ENCODE measurements at regions not wholly inside any gene's neighbourhood (a gene's known extent, or its start where the extent isn't known, plus 50 kb on each side); places are given as distances from the start of the nearest gene placed in this dataset.
A peak's percentile ranks its signal among the peaks of the same experiment; 100 is the strongest.

GRCh38 chr6:165049362-165049761 is 260.0 kb downstream of the C6orf118 start:
- DNase-seq (no peak), ATAC-seq (ENCODE audit: low read depth in 2 of 2) (no peak)
- Mint-ChIP-seq H3K4me1 (no peaks in the 10 kb centered on the region), H3K27ac (peak overlapping the region in 1 of 6 donors; percentile 46), H3K9me3 (peaks cover 7 to 24% (median 19%) of the 10 kb centered on the region in 7 donors), H3K36me3 (no peaks in the 10 kb centered on the region), H3K27me3 (no peaks in the 10 kb centered on the region), H3K4me3 (no peak overlapping the region)

GRCh38 chr6:165047952-165048351 is 261.5 kb downstream of the C6orf118 start:
- ATAC-seq (ENCODE audit: low read depth in 2 of 2): no peak
- H3K4me1 Mint-ChIP-seq: no peaks in the 10 kb centered on the region

GRCh38 chr6:165045631-165046030 is 263.8 kb downstream of the C6orf118 start:
- no peaks in the 10 kb centered on the region for H3K4me1 Mint-ChIP-seq
- no peaks in the 10 kb centered on the region for H3K27me3 Mint-ChIP-seq
- no peak overlapping the region for H3K27ac Mint-ChIP-seq
- no peak overlapping the region for H3K4me3 Mint-ChIP-seq
- H3K9me3 Mint-ChIP-seq: peaks cover 7 to 31% (median 21%) of the 10 kb centered on the region in 7 donors
- ATAC-seq (ENCODE audit: low read depth in 2 of 2) (no peak), DNase-seq (no peak)
- H3K36me3 Mint-ChIP-seq: no peaks in the 10 kb centered on the region

More at GRCh38 chr6:165047952-165048351, 261.5 kb downstream of the C6orf118 start:
- DNase-seq: no peak
- Mint-ChIP-seq H3K9me3 (peaks cover 7 to 25% (median 21%) of the 10 kb centered on the region in 7 donors), H3K27ac (no peak overlapping the region), H3K27me3 (no peaks in the 10 kb centered on the region), H3K4me3 (no peak overlapping the region), H3K36me3 (no peaks in the 10 kb centered on the region)

- Mint-ChIP-seq H3K27ac (peak overlapping the region in 1 of 6 donors; percentile 35), H3K9me3 (peaks cover 5 to 32% (median 16%) of the 10 kb centered on the region in 7 donors), H3K27me3 (no peaks in the 10 kb centered on the region), H3K4me1 (no peaks in the 10 kb centered on the region), H3K36me3 (no peaks in the 10 kb centered on the region), H3K4me3 (no peak overlapping the region)
- no peak for ATAC-seq (ENCODE audit: low read depth in 2 of 2)
- no peak for DNase-seq
Observed at GRCh38 chr6:165042912-165043311, 266.5 kb downstream of the C6orf118 start.

- Mint-ChIP-seq H3K4me3 (no peak overlapping the region), H3K36me3 (no peaks in the 10 kb centered on the region), H3K4me1 (no peaks in the 10 kb centered on the region), H3K9me3 (peaks cover 2 to 25% (median 8%) of the 10 kb centered on the region in 7 donors), H3K27me3 (no peaks in the 10 kb centered on the region), H3K27ac (no peak overlapping the region)
- no peak for DNase-seq
- ATAC-seq (ENCODE audit: low read depth in 2 of 2): no peak
Observed at GRCh38 chr6:165040440-165040839, 269.0 kb downstream of the C6orf118 start.

GRCh38 chr6:165034271-165034741 is 275.1 kb downstream of the C6orf118 start:
- H3K27ac Mint-ChIP-seq: no peak overlapping the region
- no peak for DNase-seq
- H3K27me3 Mint-ChIP-seq: no peaks in the 10 kb centered on the region
- H3K9me3 Mint-ChIP-seq: peaks cover 3 to 12% (median 10%) of the 10 kb centered on the region in 7 donors
- no peak for ATAC-seq (ENCODE audit: low read depth in 2 of 2)
- no peak overlapping the region for H3K4me3 Mint-ChIP-seq
- H3K4me1 Mint-ChIP-seq: no peaks in the 10 kb centered on the region
- H3K36me3 Mint-ChIP-seq: no peaks in the 10 kb centered on the region

- Mint-ChIP-seq H3K36me3 (no peaks in the 10 kb centered on the region), H3K9me3 (peaks cover 0 to 12% (median 7%) of the 10 kb centered on the region in 7 donors), H3K4me1 (no peaks in the 10 kb centered on the region), H3K27me3 (no peaks in the 10 kb centered on the region), H3K4me3 (no peak overlapping the region), H3K27ac (no peak overlapping the region)
- ATAC-seq (ENCODE audit: low read depth in 2 of 2): no peak
- DNase-seq: no peak
Observed at GRCh38 chr6:165031502-165031901, 277.9 kb downstream of the C6orf118 start.

- ATAC-seq (ENCODE audit: low read depth in 2 of 2) (no peak), DNase-seq (no peak)
- no peaks in the 10 kb centered on the region for H3K36me3 Mint-ChIP-seq
- H3K4me1 Mint-ChIP-seq: no peaks in the 10 kb centered on the region
- H3K27ac Mint-ChIP-seq: no peak overlapping the region
- H3K27me3 Mint-ChIP-seq: no peaks in the 10 kb centered on the region
- H3K9me3 Mint-ChIP-seq: peaks cover 0 to 11% (median 5%) of the 10 kb centered on the region in 7 donors
- no peak overlapping the region for H3K4me3 Mint-ChIP-seq
Observed at GRCh38 chr6:165025040-165025439, 284.4 kb downstream of the C6orf118 start.

- ATAC-seq (ENCODE audit: low read depth in 2 of 2) (no peak), DNase-seq (no peak)
- Mint-ChIP-seq H3K4me1 (no peaks in the 10 kb centered on the region), H3K36me3 (no peaks in the 10 kb centered on the region), H3K9me3 (peaks cover 2 to 11% (median 7%) of the 10 kb centered on the region in 7 donors), H3K27me3 (no peaks in the 10 kb centered on the region), H3K4me3 (no peak overlapping the region), H3K27ac (no peak overlapping the region)
Observed at GRCh38 chr6:165019681-165020080, 289.7 kb downstream of the C6orf118 start.

GRCh38 chr6:165015676-165016075 is 293.7 kb downstream of the C6orf118 start:
- Mint-ChIP-seq H3K4me1 (no peaks in the 10 kb centered on the region), H3K4me3 (no peak overlapping the region), H3K36me3 (no peaks in the 10 kb centered on the region), H3K27ac (no peak overlapping the region), H3K9me3 (peaks cover 2 to 5% (median 5%) of the 10 kb centered on the region in 7 donors), H3K27me3 (no peaks in the 10 kb centered on the region)
- no peak for DNase-seq
- ATAC-seq (ENCODE audit: low read depth in 2 of 2): no peak

- H3K4me1 Mint-ChIP-seq: no peaks in the 10 kb centered on the region
- no peak overlapping the region for H3K27ac Mint-ChIP-seq
- no peak overlapping the region for H3K4me3 Mint-ChIP-seq
- no peaks in the 10 kb centered on the region for H3K36me3 Mint-ChIP-seq
- no peaks in the 10 kb centered on the region for H3K27me3 Mint-ChIP-seq
- H3K9me3 Mint-ChIP-seq: peaks cover 5 to 12% (median 6%) of the 10 kb centered on the region in 7 donors
- DNase-seq: no peak
- no peak for ATAC-seq (ENCODE audit: low read depth in 2 of 2)
Observed at GRCh38 chr6:165013701-165014100, 295.7 kb downstream of the C6orf118 start.

GRCh38 chr6:165012183-165012582 is 297.2 kb downstream of the C6orf118 start:
- Mint-ChIP-seq H3K27ac (no peak overlapping the region), H3K4me3 (no peak overlapping the region), H3K4me1 (no peaks in the 10 kb centered on the region), H3K27me3 (no peaks in the 10 kb centered on the region), H3K9me3 (peaks cover 0 to 10% (median 8%) of the 10 kb centered on the region in 7 donors), H3K36me3 (no peaks in the 10 kb centered on the region)
- DNase-seq: no peak
- no peak for ATAC-seq (ENCODE audit: low read depth in 2 of 2)

GRCh38 chr6:165010556-165011535 is 298.6 kb downstream of the C6orf118 start:
- ATAC-seq (ENCODE audit: low read depth in 2 of 2) (no peak), DNase-seq (no peak)
- Mint-ChIP-seq H3K27ac (peak overlapping the region in 1 of 6 donors; percentile 19), H3K4me3 (no peak overlapping the region), H3K9me3 (peaks cover 0 to 9% (median 7%) of the 10 kb centered on the region in 7 donors), H3K4me1 (no peaks in the 10 kb centered on the region), H3K36me3 (no peaks in the 10 kb centered on the region), H3K27me3 (no peaks in the 10 kb centered on the region)

- peaks cover 0 to 12% (median 11%) of the 10 kb centered on the region in 7 donors for H3K9me3 Mint-ChIP-seq
- no peak for ATAC-seq (ENCODE audit: low read depth in 2 of 2)
- H3K27me3 Mint-ChIP-seq: no peaks in the 10 kb centered on the region
- no peak for DNase-seq
- H3K27ac Mint-ChIP-seq: no peak overlapping the region
- no peaks in the 10 kb centered on the region for H3K4me1 Mint-ChIP-seq
- no peaks in the 10 kb centered on the region for H3K36me3 Mint-ChIP-seq
- H3K4me3 Mint-ChIP-seq: no peak overlapping the region
Observed at GRCh38 chr6:165008971-165009370, 300.4 kb downstream of the C6orf118 start.
